ENCODE measurements at regions not wholly inside any gene's neighbourhood (a gene's known extent, or its start where the extent isn't known, plus 50 kb on each side); places are given as distances from the start of the nearest gene placed in this dataset.

- TF ChIP-seq CTCF (IDR thresholded peaks at IDR 0.05) (no peak), POLR2A (IDR thresholded peaks at IDR 0.05) (no peak), POLR2AphosphoS5 (IDR thresholded peaks at IDR 0.05; ENCODE audit: insufficient read depth in 1 of 2, low read depth in 1 of 2) (no peak)
Observed at GRCh38 chr4:101500742-101501141, 153.4 kb upstream of the PPP3CA start.

Measured in vagina (tissue), 2 donors.